Germinal center (tissue), 1 donor: ENCODE measurements at regions not wholly inside any gene's neighbourhood (a gene's known extent, or its start where the extent isn't known, plus 50 kb on each side); places are given as distances from the start of the nearest gene placed in this dataset.

Source experiments
- DNase-seq: peaks from one replicate; pipeline ENCODE4 v3.0.0; 2012; ENCODE audit warnings: mixed read lengths, low spot score

- no peak for DNase-seq
Measured at GRCh38 chr10:107618504-107618994, 454.0 kb upstream of the SORCS1 start.

- DNase-seq, result no peak
Measured at GRCh38 chr10:107616463-107617410, 452.2 kb upstream of the SORCS1 start.

- no peak for DNase-seq
Measured at GRCh38 chr10:107616031-107616430, 451.5 kb upstream of the SORCS1 start.

- no peak for DNase-seq
Measured at GRCh38 chr10:107614939-107615685, 450.6 kb upstream of the SORCS1 start.

- DNase-seq, result no peak
Measured at GRCh38 chr10:107611115-107611514, 446.6 kb upstream of the SORCS1 start.

- no peak for DNase-seq
Measured at GRCh38 chr10:107589081-107589480, 424.6 kb upstream of the SORCS1 start.

- no peak for DNase-seq
Measured at GRCh38 chr10:107585630-107586029, 421.1 kb upstream of the SORCS1 start.

- no peak for DNase-seq
Measured at GRCh38 chr10:107583974-107584373, 419.5 kb upstream of the SORCS1 start.

- no peak for DNase-seq
Measured at GRCh38 chr10:107579970-107580369, 415.5 kb upstream of the SORCS1 start.

- DNase-seq, result no peak
Measured at GRCh38 chr10:107577221-107577620, 412.7 kb upstream of the SORCS1 start.

GRCh38 chr10:107576746-107577145 lies 412.2 kb upstream of the SORCS1 start:
- DNase-seq, result no peak

GRCh38 chr10:107565014-107565413 lies 400.5 kb upstream of the SORCS1 start:
- DNase-seq, result no peak

GRCh38 chr10:107561136-107561650 lies 396.7 kb upstream of the SORCS1 start:
- no peak for DNase-seq

- no peak for DNase-seq
Measured at GRCh38 chr10:107557916-107558315, 393.4 kb upstream of the SORCS1 start.

- DNase-seq, result no peak
Measured at GRCh38 chr10:107554333-107554732, 389.8 kb upstream of the SORCS1 start.

GRCh38 chr10:107553470-107553869 lies 389.0 kb upstream of the SORCS1 start:
- no peak for DNase-seq

- DNase-seq, result no peak
Measured at GRCh38 chr10:107552963-107553362, 388.5 kb upstream of the SORCS1 start.

- no peak for DNase-seq
Measured at GRCh38 chr10:107548301-107548700, 383.8 kb upstream of the SORCS1 start.

GRCh38 chr10:107546986-107547385 lies 382.5 kb upstream of the SORCS1 start:
- DNase-seq, result no peak

GRCh38 chr10:107546284-107546683 lies 381.8 kb upstream of the SORCS1 start:
- no peak for DNase-seq

- no peak for DNase-seq
Measured at GRCh38 chr10:107545717-107546116, 381.2 kb upstream of the SORCS1 start.

GRCh38 chr10:107544706-107545520 lies 380.4 kb upstream of the SORCS1 start:
- DNase-seq, result no peak
